ENCODE measurements at regions not wholly inside any gene's neighbourhood (a gene's known extent, or its start where the extent isn't known, plus 50 kb on each side); places are given as distances from the start of the nearest gene placed in this dataset.

- Histone ChIP-seq H3K9me2 (replicated peaks; ENCODE audit: insufficient read depth, low read length) (no peaks in the 10 kb centered on the region), H3K36me3 (replicated peaks; ENCODE audit: insufficient read depth, low read length) (no peaks in the 10 kb centered on the region), H4K20me1 (ENCODE audit: insufficient read depth, low read length) (no peaks in the 10 kb centered on the region), H3K4me3 (ENCODE audit: low read length) (no peak overlapping the region), H3K9ac (ENCODE audit: low read length) (no peak overlapping the region), H3K4me2 (ENCODE audit: low read depth, low read length) (no peak overlapping the region), H3K27ac (ENCODE audit: low read length) (no peak overlapping the region), H2AFZ (ENCODE audit: low read length) (no peak overlapping the region), H3F3A (ENCODE audit: insufficient read depth, low read length) (no peaks in the 10 kb centered on the region), H3K27me3 (replicated peaks; ENCODE audit: insufficient read depth, low read length) (no peaks in the 10 kb centered on the region), H3K9me3 (replicated peaks; ENCODE audit: insufficient read depth, low read length) (no peaks in the 10 kb centered on the region), H3K79me2 (ENCODE audit: low read length) (no peaks in the 10 kb centered on the region), H3K4me1 (ENCODE audit: low read length) (no peaks in the 10 kb centered on the region)
- no peak for DNase-seq
- no peak for TF ChIP-seq EZH2phosphoT487 (IDR thresholded peaks at IDR 0.05; ENCODE audit: low read length)
Observed at GRCh38 chr4:138665851-138666250, 349.7 kb upstream of the NOCT start.

- no peak overlapping the region for H3K27ac ChIP-seq (ENCODE audit: low read length)
- no peaks in the 10 kb centered on the region for H3K9me3 ChIP-seq (replicated peaks; ENCODE audit: insufficient read depth, low read length)
- H3K27me3 ChIP-seq (replicated peaks; ENCODE audit: insufficient read depth, low read length), result no peaks in the 10 kb centered on the region
- no peaks in the 10 kb centered on the region for H3F3A ChIP-seq (ENCODE audit: insufficient read depth, low read length)
- H3K4me3 ChIP-seq (ENCODE audit: low read length), result no peak overlapping the region
- no peak for DNase-seq
- H4K20me1 ChIP-seq (ENCODE audit: insufficient read depth, low read length), result no peaks in the 10 kb centered on the region
- H3K9me2 ChIP-seq (replicated peaks; ENCODE audit: insufficient read depth, low read length), result no peaks in the 10 kb centered on the region
- no peaks in the 10 kb centered on the region for H3K79me2 ChIP-seq (ENCODE audit: low read length)
- H3K4me2 ChIP-seq (ENCODE audit: low read depth, low read length), result no peak overlapping the region
- H2AFZ ChIP-seq (ENCODE audit: low read length), result no peak overlapping the region
- no peaks in the 10 kb centered on the region for H3K36me3 ChIP-seq (replicated peaks; ENCODE audit: insufficient read depth, low read length)
- no peak for TF ChIP-seq EZH2 (optimal IDR thresholded peaks at IDR 0.05; ENCODE audit: low read depth, low read length)
- TF ChIP-seq EZH2phosphoT487 (IDR thresholded peaks at IDR 0.05; ENCODE audit: low read length), result no peak
- no peak for TF ChIP-seq CTCF (IDR thresholded peaks at IDR 0.05; ENCODE audit: low read length)
- H3K4me1 ChIP-seq (ENCODE audit: low read length), result no peaks in the 10 kb centered on the region
- H3K9ac ChIP-seq (ENCODE audit: low read length), result no peak overlapping the region
Observed at GRCh38 chr4:138663883-138664282, 351.7 kb upstream of the NOCT start.

GRCh38 chr4:138659812-138660316, 355.7 kb upstream of the NOCT start:
- TF ChIP-seq EZH2phosphoT487 (IDR thresholded peaks at IDR 0.05; ENCODE audit: low read length) (no peak), CTCF (IDR thresholded peaks at IDR 0.05; ENCODE audit: low read length) (no peak), EZH2 (optimal IDR thresholded peaks at IDR 0.05; ENCODE audit: low read depth, low read length) (no peak)
- no peak overlapping the region for H3K4me3 ChIP-seq (ENCODE audit: low read length)

GRCh38 chr4:138659037-138659811, 356.4 kb upstream of the NOCT start:
- DNase-seq, result no peak
- H3K9me2 ChIP-seq (replicated peaks; ENCODE audit: insufficient read depth, low read length), result no peaks in the 10 kb centered on the region
- H3K27ac ChIP-seq (ENCODE audit: low read length), result no peak overlapping the region
- no peak overlapping the region for H3K9ac ChIP-seq (ENCODE audit: low read length)
- H3K9me3 ChIP-seq (replicated peaks; ENCODE audit: insufficient read depth, low read length), result no peaks in the 10 kb centered on the region
- no peak overlapping the region for H3K4me3 ChIP-seq (ENCODE audit: low read length)
- H2AFZ ChIP-seq (ENCODE audit: low read length), result no peak overlapping the region
- no peaks in the 10 kb centered on the region for H3K36me3 ChIP-seq (replicated peaks; ENCODE audit: insufficient read depth, low read length)
- H3K79me2 ChIP-seq (ENCODE audit: low read length), result no peaks in the 10 kb centered on the region
- no peaks in the 10 kb centered on the region for H3K4me1 ChIP-seq (ENCODE audit: low read length)
- H4K20me1 ChIP-seq (ENCODE audit: insufficient read depth, low read length), result no peaks in the 10 kb centered on the region
- no peaks in the 10 kb centered on the region for H3K27me3 ChIP-seq (replicated peaks; ENCODE audit: insufficient read depth, low read length)
- H3K4me2 ChIP-seq (ENCODE audit: low read depth, low read length), result no peak overlapping the region
- H3F3A ChIP-seq (ENCODE audit: insufficient read depth, low read length), result no peaks in the 10 kb centered on the region
- TF ChIP-seq EZH2 (optimal IDR thresholded peaks at IDR 0.05; ENCODE audit: low read depth, low read length) (no peak), CTCF (IDR thresholded peaks at IDR 0.05; ENCODE audit: low read length) (no peak), EZH2phosphoT487 (IDR thresholded peaks at IDR 0.05; ENCODE audit: low read length) (no peak)

More at GRCh38 chr4:138659812-138660316, 355.7 kb upstream of the NOCT start:
- Histone ChIP-seq H2AFZ (ENCODE audit: low read length) (no peak overlapping the region), H3K27ac (ENCODE audit: low read length) (no peak overlapping the region), H3K79me2 (ENCODE audit: low read length) (no peaks in the 10 kb centered on the region), H3F3A (ENCODE audit: insufficient read depth, low read length) (no peaks in the 10 kb centered on the region), H3K4me1 (ENCODE audit: low read length) (no peaks in the 10 kb centered on the region), H3K4me2 (ENCODE audit: low read depth, low read length) (no peak overlapping the region), H3K9me2 (replicated peaks; ENCODE audit: insufficient read depth, low read length) (no peaks in the 10 kb centered on the region), H3K36me3 (replicated peaks; ENCODE audit: insufficient read depth, low read length) (no peaks in the 10 kb centered on the region), H3K27me3 (replicated peaks; ENCODE audit: insufficient read depth, low read length) (no peaks in the 10 kb centered on the region), H3K9ac (ENCODE audit: low read length) (no peak overlapping the region), H3K9me3 (replicated peaks; ENCODE audit: insufficient read depth, low read length) (no peaks in the 10 kb centered on the region), H4K20me1 (ENCODE audit: insufficient read depth, low read length) (no peaks in the 10 kb centered on the region)
- no peak for DNase-seq
